OCI-LY3 (cell line): ENCODE measurements at regions not wholly inside any gene's neighbourhood (a gene's known extent, or its start where the extent isn't known, plus 50 kb on each side); places are given as distances from the start of the nearest gene placed in this dataset.

ENCODE experiments used
- H2AFZ ChIP-seq: fragments of 200-600, 300-600 bp; shearing (Covaris generic); 2 replicates; pipeline ENCODE4 v1.6.0; 2014; ENCODE audit warnings: antibody characterized with exemption, low read depth, low read length
- H3K27ac ChIP-seq: fragments of 200-600, 300-600 bp; sonication (generic); 2 replicates; pipeline ENCODE4 v1.5.1; 2014; ENCODE audit warnings: mild to moderate bottlenecking, low read length, moderate library complexity, mixed read lengths
- H3K27me3 ChIP-seq: fragments of 200-600, 300-600 bp; sonication (generic); 2 replicates; pipeline ENCODE4 v1.6.1; 2014; ENCODE audit warnings: low read depth, low read length, mixed read lengths
- H3K36me3 ChIP-seq: fragments of 200-600, 300-600 bp; sonication (generic); replicated peaks from 2 replicates; pipeline ENCODE3; 2014; ENCODE audit warnings: low read depth, low read length, mixed read lengths
- H3K4me1 ChIP-seq: fragments of 300-600, 200-600 bp; sonication (generic); 2 replicates; pipeline ENCODE4 v1.6.1; 2014; ENCODE audit warnings: low read length, mixed read lengths
- H3K4me2 ChIP-seq: fragments of 200-600, 300-600 bp; sonication (generic); 2 replicates; pipeline ENCODE4 v1.6.1; 2014; ENCODE audit warnings: low read length, mixed read lengths
- H3K4me3 ChIP-seq: fragments of 300-600, 200-600 bp; sonication (generic); 2 replicates; pipeline ENCODE4 v1.5.1; 2014; ENCODE audit warnings: antibody characterized with exemption, mild to moderate bottlenecking, low read length, moderate library complexity
- H3K79me2 ChIP-seq: fragments of 300-600, 200-600 bp; shearing (Covaris generic); 2 replicates; pipeline ENCODE4 v1.6.1; 2014; ENCODE audit warnings: mild to moderate bottlenecking, low read length, mixed read lengths
- H3K9ac ChIP-seq: fragments of 300-600, 200-600 bp; shearing (Covaris generic); 2 replicates; pipeline ENCODE4 v1.6.0; 2014; ENCODE audit warnings: mild to moderate bottlenecking, low read length, moderate library complexity
- H3K9me3 ChIP-seq: fragments of 200-600, 300-600 bp; shearing (Covaris generic); 2 replicates; pipeline ENCODE4 v1.6.1; 2014; ENCODE audit warnings: low read length, mixed read lengths; ENCODE audit not compliant: insufficient read depth
- H4K20me1 ChIP-seq: fragments of 200-600, 300-600 bp; sonication (generic); 2 replicates; pipeline ENCODE4 v1.6.1; 2016; ENCODE audit warnings: low read length, mixed read lengths; ENCODE audit not compliant: insufficient read depth
- EZH2phosphoT487 ChIP-seq: fragments of 200-600 bp; shearing (Covaris generic); IDR thresholded peaks from 2 replicates; pipeline ENCODE4 v1.6.1; 2018; ENCODE audit warnings: antibody characterized with exemption, mixed run types, low read depth
- TF ChIP-seq, protein P1 (sequence below): fragments of 200-600, 300-600 bp; sonication (generic); IDR thresholded peaks from 2 replicates; pipeline ENCODE4 v1.5.1; 2014; ENCODE audit warnings: antibody characterized with exemption, low read length, low read depth

DNA sequence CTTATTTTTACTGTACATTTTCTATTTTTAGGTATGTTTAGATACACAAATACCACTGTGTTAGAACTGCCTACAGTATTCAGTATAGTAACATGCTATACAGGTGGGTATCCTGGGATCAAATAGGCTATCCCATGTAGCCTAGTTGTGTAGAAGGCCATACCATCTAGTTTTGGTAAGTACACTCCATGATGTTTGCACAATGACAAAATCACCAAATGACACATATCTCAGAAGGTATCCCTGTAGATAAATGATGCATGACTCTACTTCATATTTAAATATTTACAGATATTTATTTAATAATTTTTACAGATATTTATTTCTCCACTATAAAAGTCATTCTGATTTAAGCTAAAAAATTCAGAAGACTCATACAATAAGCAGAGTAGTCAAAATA lies 233.8 kb upstream of the OSR1 start:
- Histone ChIP-seq H3K9ac (no peak overlapping the region), H3K36me3 (no peaks in the 10 kb centered on the region), H3K27me3 (no peaks in the 10 kb centered on the region), H3K9me3 (no peaks in the 10 kb centered on the region), H3K4me2 (no peak overlapping the region), H3K4me1 (no peaks in the 10 kb centered on the region), H3K27ac (no peak overlapping the region), H4K20me1 (no peaks in the 10 kb centered on the region), H3K4me3 (no peak overlapping the region), H3K79me2 (no peaks in the 10 kb centered on the region), H2AFZ (no peak overlapping the region)
- TF ChIP-seq EZH2phosphoT487 = no peak
- TF ChIP-seq, protein P1, sequence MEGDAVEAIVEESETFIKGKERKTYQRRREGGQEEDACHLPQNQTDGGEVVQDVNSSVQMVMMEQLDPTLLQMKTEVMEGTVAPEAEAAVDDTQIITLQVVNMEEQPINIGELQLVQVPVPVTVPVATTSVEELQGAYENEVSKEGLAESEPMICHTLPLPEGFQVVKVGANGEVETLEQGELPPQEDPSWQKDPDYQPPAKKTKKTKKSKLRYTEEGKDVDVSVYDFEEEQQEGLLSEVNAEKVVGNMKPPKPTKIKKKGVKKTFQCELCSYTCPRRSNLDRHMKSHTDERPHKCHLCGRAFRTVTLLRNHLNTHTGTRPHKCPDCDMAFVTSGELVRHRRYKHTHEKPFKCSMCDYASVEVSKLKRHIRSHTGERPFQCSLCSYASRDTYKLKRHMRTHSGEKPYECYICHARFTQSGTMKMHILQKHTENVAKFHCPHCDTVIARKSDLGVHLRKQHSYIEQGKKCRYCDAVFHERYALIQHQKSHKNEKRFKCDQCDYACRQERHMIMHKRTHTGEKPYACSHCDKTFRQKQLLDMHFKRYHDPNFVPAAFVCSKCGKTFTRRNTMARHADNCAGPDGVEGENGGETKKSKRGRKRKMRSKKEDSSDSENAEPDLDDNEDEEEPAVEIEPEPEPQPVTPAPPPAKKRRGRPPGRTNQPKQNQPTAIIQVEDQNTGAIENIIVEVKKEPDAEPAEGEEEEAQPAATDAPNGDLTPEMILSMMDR = no peak

DNA sequence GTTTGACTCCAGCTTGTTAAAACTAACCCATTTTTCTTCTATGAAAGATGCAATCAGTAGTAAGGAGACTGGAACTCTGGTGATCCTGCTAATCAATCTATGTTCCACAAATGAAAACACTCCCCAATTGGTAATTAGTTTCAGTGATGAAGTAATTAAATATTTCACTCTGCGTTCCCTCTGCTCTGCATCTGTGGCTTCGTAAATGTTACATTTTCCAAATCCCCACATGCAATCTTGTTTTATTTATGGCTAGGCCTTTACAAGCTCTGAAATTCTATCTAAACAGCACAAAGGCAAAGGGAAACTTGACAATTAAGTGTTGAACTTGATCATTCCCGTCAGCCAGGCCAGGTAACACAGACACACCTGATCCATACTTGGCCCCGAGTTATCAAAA lies 231.4 kb upstream of the OSR1 start:
- H3K4me2 ChIP-seq = no peak overlapping the region
- no peaks in the 10 kb centered on the region for H3K4me1 ChIP-seq
- no peak overlapping the region for H3K4me3 ChIP-seq
- no peaks in the 10 kb centered on the region for H3K36me3 ChIP-seq
- H3K27me3 ChIP-seq = no peaks in the 10 kb centered on the region
- no peaks in the 10 kb centered on the region for H3K79me2 ChIP-seq
- no peak overlapping the region for H2AFZ ChIP-seq
- no peak for TF ChIP-seq EZH2phosphoT487
- TF ChIP-seq, protein P1 = no peak
- no peaks in the 10 kb centered on the region for H4K20me1 ChIP-seq
- no peak overlapping the region for H3K27ac ChIP-seq
- H3K9me3 ChIP-seq = no peaks in the 10 kb centered on the region
- H3K9ac ChIP-seq = no peak overlapping the region

DNA sequence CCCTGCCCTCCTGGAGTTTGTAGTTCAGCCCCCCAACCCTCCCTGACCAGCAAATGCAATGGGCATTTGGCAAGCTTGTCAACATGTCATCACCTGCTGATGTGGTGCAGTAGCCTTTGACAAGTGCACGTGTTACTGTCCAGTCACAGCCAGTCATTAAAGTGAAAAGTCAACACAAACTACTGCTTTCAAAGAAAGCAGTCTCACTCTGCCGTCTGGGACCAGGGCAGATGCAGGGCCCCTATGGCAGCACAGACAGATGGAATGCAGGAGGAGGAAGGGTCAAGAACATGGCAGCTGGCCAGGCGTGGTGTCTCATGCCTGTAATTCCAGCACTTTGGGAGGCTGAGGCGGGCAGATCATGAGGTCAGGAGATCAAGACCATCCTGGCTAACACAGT lies 222.4 kb upstream of the OSR1 start:
- no peak overlapping the region for H3K27ac ChIP-seq
- TF ChIP-seq, protein P1 = no peak
- no peak for TF ChIP-seq EZH2phosphoT487
- H3K9me3 ChIP-seq = no peaks in the 10 kb centered on the region
- H3K9ac ChIP-seq = no peak overlapping the region
- H3K4me1 ChIP-seq = no peaks in the 10 kb centered on the region
- H3K4me2 ChIP-seq = no peak overlapping the region
- H3K27me3 ChIP-seq = no peaks in the 10 kb centered on the region
- no peaks in the 10 kb centered on the region for H4K20me1 ChIP-seq
- no peak overlapping the region for H2AFZ ChIP-seq
- H3K79me2 ChIP-seq = no peaks in the 10 kb centered on the region
- H3K4me3 ChIP-seq = no peak overlapping the region
- no peaks in the 10 kb centered on the region for H3K36me3 ChIP-seq

DNA sequence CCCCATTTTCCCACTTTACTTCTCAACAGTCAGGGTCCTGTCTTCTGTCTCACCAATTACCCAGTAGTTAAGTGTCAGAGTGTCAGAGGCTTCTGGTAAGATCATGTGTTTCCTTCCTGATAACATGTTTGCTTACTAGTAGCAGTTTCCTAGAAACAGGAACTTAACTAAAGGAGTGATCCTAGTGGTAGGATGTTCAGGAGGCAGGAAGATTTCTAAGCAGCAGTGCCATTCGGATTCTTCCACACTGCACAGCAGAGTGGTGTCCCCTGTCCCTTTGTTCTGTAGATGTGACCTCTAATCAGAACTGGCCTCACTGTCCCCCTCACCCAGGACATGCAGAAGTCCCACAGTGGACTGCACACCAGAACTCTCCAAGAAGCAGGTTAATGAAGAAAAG lies 221.8 kb upstream of the OSR1 start:
- H3K36me3 ChIP-seq = no peaks in the 10 kb centered on the region
- H3K27me3 ChIP-seq = no peaks in the 10 kb centered on the region
- H3K4me2 ChIP-seq = no peak overlapping the region
- no peaks in the 10 kb centered on the region for H3K79me2 ChIP-seq
- no peak overlapping the region for H3K4me3 ChIP-seq
- no peak overlapping the region for H2AFZ ChIP-seq
- H3K9ac ChIP-seq = no peak overlapping the region
- no peaks in the 10 kb centered on the region for H4K20me1 ChIP-seq
- no peak overlapping the region for H3K27ac ChIP-seq
- TF ChIP-seq, protein P1 = no peak
- no peak for TF ChIP-seq EZH2phosphoT487
- no peaks in the 10 kb centered on the region for H3K4me1 ChIP-seq
- no peaks in the 10 kb centered on the region for H3K9me3 ChIP-seq
